ENCODE measurements at regions not wholly inside any gene's neighbourhood (a gene's known extent, or its start where the extent isn't known, plus 50 kb on each side); places are given as distances from the start of the nearest gene placed in this dataset.

DNA sequence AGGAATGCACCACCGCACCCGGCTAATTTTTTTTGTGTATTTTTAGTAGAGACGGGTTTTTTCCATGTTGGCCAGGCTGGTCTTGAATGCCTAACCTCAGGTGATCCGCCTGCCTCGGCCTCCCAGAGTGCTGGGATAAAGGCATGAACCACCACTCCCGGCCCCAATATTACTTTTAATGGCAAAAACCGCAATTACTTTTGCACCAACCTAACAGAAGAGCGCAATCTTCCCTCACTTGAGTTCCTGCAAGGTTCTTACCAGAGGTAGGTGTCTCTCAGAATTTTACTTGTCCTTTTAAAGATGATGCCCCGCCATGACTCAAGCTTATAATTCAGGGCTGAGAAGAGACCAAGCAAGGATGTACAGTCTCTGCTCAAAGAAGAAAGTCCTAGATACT lies 1774.1 kb upstream of the PCDH20 start:
- no peaks in the 10 kb centered on the region for H3K9me3 ChIP-seq
- no peaks in the 10 kb centered on the region for H3K36me3 ChIP-seq
- H3K4me1 ChIP-seq = no peaks in the 10 kb centered on the region
- H3K27ac ChIP-seq = no peak overlapping the region
- intact Hi-C loops (cut with DNase I) = no loop called here
- H3K27me3 ChIP-seq (ENCODE audit: low read depth) = no peaks in the 10 kb centered on the region
- TF ChIP-seq, protein P1, sequence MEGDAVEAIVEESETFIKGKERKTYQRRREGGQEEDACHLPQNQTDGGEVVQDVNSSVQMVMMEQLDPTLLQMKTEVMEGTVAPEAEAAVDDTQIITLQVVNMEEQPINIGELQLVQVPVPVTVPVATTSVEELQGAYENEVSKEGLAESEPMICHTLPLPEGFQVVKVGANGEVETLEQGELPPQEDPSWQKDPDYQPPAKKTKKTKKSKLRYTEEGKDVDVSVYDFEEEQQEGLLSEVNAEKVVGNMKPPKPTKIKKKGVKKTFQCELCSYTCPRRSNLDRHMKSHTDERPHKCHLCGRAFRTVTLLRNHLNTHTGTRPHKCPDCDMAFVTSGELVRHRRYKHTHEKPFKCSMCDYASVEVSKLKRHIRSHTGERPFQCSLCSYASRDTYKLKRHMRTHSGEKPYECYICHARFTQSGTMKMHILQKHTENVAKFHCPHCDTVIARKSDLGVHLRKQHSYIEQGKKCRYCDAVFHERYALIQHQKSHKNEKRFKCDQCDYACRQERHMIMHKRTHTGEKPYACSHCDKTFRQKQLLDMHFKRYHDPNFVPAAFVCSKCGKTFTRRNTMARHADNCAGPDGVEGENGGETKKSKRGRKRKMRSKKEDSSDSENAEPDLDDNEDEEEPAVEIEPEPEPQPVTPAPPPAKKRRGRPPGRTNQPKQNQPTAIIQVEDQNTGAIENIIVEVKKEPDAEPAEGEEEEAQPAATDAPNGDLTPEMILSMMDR (IDR thresholded peaks at IDR 0.05) = no peak
- H3K4me3 ChIP-seq = no peak overlapping the region
- DNase-seq (no peak), ATAC-seq (no peak)

DNA sequence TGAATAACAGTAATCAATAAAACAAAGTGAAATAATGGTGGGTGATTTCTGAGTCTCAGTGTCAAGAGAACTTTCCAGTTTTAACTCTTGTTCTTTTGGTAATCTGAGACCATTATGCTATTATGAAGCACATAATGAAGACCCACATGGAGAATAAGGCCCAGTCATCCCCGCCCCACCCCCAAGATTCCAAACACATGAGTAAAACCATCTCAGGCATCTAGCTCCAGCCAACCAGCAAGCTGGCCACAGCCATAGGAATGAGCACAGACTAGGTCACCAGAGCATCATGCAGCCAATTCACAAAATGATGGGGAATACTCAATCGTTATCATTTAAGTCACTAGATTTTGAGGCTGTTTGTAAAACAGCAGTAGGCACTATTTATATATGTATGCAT lies 1769.0 kb upstream of the PCDH20 start:
- no peak for ATAC-seq
- TF ChIP-seq, protein P1 (IDR thresholded peaks at IDR 0.05) = no peak
- no peaks in the 10 kb centered on the region for H3K36me3 ChIP-seq
- no peaks in the 10 kb centered on the region for H3K4me1 ChIP-seq
- intact Hi-C loops (cut with DNase I) = no loop called here
- no peak for DNase-seq
- no peak overlapping the region for H3K27ac ChIP-seq
- H3K27me3 ChIP-seq (ENCODE audit: low read depth) = no peaks in the 10 kb centered on the region
- no peaks in the 10 kb centered on the region for H3K9me3 ChIP-seq
- H3K4me3 ChIP-seq = no peak overlapping the region

DNA sequence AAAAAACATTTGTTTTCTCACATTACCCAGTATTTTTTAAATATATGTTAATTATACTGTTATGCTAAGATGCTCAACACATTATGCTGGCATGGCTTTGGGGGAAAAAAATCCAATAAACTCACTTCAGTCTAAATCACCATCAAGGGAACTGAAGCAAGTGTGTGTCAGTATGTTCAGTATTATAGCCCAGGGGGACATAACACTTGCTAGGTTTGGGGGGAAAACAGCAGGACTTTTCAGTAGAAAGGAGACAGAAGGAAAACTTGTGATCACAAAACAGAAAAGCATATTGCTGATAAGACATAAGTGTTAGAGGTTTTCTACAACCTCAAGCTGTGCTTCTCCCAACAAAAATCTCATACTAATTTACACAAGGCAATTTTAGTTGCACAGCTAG lies 1759.9 kb upstream of the PCDH20 start:
- Histone ChIP-seq H3K27me3 (ENCODE audit: low read depth) (no peaks in the 10 kb centered on the region), H3K9me3 (no peaks in the 10 kb centered on the region), H3K36me3 (no peaks in the 10 kb centered on the region), H3K4me1 (no peaks in the 10 kb centered on the region), H3K4me3 (no peak overlapping the region), H3K27ac (no peak overlapping the region)
- intact Hi-C loops (cut with DNase I) = no loop called here
- DNase-seq = no peak
- TF ChIP-seq, protein P1 (IDR thresholded peaks at IDR 0.05) = no peak
- ATAC-seq = no peak

DNA sequence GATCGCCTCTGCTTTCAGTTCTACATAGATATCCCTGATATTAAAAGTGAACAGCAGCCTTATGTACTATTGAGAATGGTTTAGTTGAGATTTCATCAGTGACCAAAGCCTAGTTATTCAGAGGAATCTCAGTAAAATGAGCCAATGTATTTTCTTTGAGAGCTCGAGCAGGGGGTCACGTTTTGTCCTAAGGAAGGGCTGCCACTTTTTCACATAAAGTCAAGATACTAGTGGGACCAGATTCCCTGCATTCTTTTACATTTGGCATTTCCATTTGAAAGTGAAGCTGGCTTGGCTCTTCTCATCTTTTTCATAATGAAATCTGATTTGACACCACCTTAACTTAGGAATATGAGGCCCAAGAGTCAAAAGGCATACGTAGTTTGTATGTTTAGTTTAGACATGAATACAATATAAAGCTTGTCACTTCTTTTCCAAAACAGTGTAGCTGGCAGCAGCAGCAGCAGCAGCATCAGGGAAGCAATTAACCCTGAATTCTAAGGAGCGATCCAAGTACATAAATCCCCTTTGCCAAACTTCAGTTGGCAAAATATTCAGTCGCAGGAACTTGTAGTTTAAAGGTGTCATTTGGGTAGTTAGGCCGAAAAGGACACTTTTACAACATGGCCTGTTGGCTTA lies 1752.2 kb upstream of the PCDH20 start:
- TF ChIP-seq, protein P1 (IDR thresholded peaks at IDR 0.05) = no peak
- ATAC-seq = no peak
- no peak overlapping the region for H3K4me3 ChIP-seq
- no peaks in the 10 kb centered on the region for H3K27me3 ChIP-seq (ENCODE audit: low read depth)
- H3K4me1 ChIP-seq = no peaks in the 10 kb centered on the region
- H3K27ac ChIP-seq = no peak overlapping the region
- intact Hi-C loops (cut with DNase I) = no loop called here
- DNase-seq = no peak
- no peaks in the 10 kb centered on the region for H3K36me3 ChIP-seq
- H3K9me3 ChIP-seq = no peaks in the 10 kb centered on the region

DNA sequence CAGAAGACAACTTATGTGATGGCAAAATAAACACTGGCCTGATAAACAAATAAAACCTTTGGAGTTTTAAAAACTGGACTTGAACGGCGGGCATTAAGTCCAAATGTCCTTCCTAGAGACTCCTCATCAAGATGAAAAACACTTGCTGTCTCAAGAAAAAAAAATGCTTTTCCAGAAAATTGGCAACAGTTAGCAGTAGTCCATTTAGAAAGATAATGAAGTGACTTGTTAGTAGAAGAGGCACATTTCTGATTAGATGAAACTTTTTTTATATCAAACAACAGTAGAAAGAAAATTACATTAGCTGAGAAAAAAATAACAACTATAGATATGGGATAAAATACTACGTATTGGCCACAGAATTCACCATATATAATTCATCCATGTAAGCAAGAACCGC lies 1750.7 kb upstream of the PCDH20 start:
- H3K27me3 ChIP-seq (ENCODE audit: low read depth) = no peaks in the 10 kb centered on the region
- H3K36me3 ChIP-seq = no peaks in the 10 kb centered on the region
- no peak overlapping the region for H3K27ac ChIP-seq
- ATAC-seq (no peak), DNase-seq (no peak)
- intact Hi-C loops (cut with DNase I) = no loop called here
- H3K4me1 ChIP-seq = no peaks in the 10 kb centered on the region
- TF ChIP-seq, protein P1 (IDR thresholded peaks at IDR 0.05) = no peak
- H3K4me3 ChIP-seq = no peak overlapping the region
- no peaks in the 10 kb centered on the region for H3K9me3 ChIP-seq

All from lower lobe of right lung (tissue), 2 donors.